HUDEP-2 (cell line): ENCODE measurements at regions not wholly inside any gene's neighbourhood (a gene's known extent, or its start where the extent isn't known, plus 50 kb on each side); places are given as distances from the start of the nearest gene placed in this dataset.

Source experiments
- DNase-seq, 76 experiments: peaks; one replicate each; lab custom pipeline; 2025; ENCODE audit not compliant: unreplicated experiment in 76 of 76; lab: John Stamatoyannopoulos, UW

GRCh38 chr12:44961887-44962286 lies 85.8 kb upstream of the NELL2 start:
- no peak for DNase-seq

GRCh38 chr12:44960856-44961255 lies 84.7 kb upstream of the NELL2 start:
- peak in 1 of 76 experiments; percentile 3 for DNase-seq

- no peak for DNase-seq
These were observed 84.3 kb upstream of the NELL2 start for GRCh38 chr12:44960423-44960822.

- no peak for DNase-seq
These were observed 71.0 kb upstream of the NELL2 start for GRCh38 chr12:44947163-44947562.

- no peak for DNase-seq
These were observed 66.6 kb upstream of the NELL2 start for GRCh38 chr12:44942714-44943113.

GRCh38 chr12:44930972-44931600 lies 55.0 kb upstream of the NELL2 start:
- DNase-seq: peak in 30 of 76 experiments; percentile 2 to 54 (median 34)

- DNase-seq: no peak
These were observed 53.2 kb upstream of the NELL2 start for GRCh38 chr12:44929236-44929885.
